ENCODE measurements at regions not wholly inside any gene's neighbourhood (a gene's known extent, or its start where the extent isn't known, plus 50 kb on each side); places are given as distances from the start of the nearest gene placed in this dataset.

- intact Hi-C loops (cut with micrococcal nuclease) = no loop called here
Observed at GRCh38 chr3:168895419-168895818, 768.1 kb downstream of the MECOM start.

- intact Hi-C loops (cut with micrococcal nuclease) = no loop called here
Observed at GRCh38 chr3:168894214-168894613, 769.3 kb downstream of the MECOM start.

DNA sequence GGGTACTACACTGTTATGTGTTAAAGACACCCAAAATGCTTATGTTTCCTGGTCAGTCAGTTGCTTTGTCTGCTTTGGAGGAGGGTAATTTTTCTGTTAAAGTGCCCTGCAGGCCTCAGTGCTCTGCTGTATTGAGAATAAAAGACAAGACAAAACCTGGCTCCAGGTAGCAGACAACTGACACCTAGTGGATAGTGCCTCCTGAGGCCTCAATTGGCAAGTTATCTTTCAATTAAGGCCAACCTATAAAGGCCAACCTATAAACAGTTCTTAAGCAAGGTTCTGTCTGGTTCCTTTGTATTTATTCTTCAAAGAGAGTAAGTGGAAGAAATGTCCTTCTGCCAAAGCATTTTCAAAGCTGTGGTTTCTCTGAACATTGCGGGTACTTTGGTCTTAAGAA lies 773.8 kb downstream of the MECOM start:
- intact Hi-C loops (cut with micrococcal nuclease) = no loop called here

DNA sequence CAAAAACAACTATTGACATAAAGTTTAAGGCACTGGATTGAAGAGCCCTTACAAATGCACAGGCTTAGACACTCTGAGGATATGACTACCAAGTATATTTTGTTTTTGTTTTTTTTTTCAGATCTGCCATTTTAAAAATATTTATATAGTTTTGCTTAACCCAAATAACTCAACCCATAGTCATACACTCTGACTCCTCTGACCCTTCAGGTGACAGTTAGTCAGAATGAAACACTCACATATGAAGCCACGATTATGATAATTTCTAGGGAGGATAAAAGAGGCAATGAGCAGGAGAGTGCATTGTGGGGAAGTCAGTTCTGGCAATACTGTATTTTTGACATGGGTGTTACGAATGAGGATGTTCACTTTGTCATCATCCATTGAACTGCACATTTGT lies 774.7 kb downstream of the MECOM start:
- intact Hi-C loops (cut with micrococcal nuclease) = no loop called here

GRCh38 chr3:168885028-168885427 lies 778.5 kb downstream of the MECOM start:
- intact Hi-C loops (cut with micrococcal nuclease) = no loop called here

GRCh38 chr3:168884353-168884903 lies 779.1 kb downstream of the MECOM start:
- intact Hi-C loops (cut with micrococcal nuclease) = no loop called here

GRCh38 chr3:168883145-168883544 lies 780.4 kb downstream of the MECOM start:
- intact Hi-C loops (cut with micrococcal nuclease) = no loop called here

DNA sequence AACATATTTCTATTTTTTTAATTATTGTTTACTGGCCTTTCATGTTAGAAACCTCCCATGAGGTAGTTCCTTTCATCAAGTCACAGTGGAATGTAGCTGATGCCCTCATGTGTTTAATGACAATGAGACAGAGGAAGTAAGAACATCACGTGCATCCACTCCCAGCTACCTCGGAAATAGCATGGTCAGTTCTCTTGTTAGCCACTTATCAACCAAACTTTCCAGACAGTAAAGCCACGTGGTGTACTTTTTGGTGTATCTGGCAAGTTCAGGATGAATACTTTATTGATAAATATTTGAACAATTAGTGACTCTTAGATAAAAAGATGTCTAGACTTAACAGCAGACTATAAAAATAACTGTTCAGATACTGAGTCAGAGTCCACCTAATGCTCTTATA lies 781.7 kb downstream of the MECOM start:
- intact Hi-C loops (cut with micrococcal nuclease) = loop anchor here (1.0 kb wide), 1 partner anchor 48 kb away; no protein-coding TSS in a partner anchor

DNA sequence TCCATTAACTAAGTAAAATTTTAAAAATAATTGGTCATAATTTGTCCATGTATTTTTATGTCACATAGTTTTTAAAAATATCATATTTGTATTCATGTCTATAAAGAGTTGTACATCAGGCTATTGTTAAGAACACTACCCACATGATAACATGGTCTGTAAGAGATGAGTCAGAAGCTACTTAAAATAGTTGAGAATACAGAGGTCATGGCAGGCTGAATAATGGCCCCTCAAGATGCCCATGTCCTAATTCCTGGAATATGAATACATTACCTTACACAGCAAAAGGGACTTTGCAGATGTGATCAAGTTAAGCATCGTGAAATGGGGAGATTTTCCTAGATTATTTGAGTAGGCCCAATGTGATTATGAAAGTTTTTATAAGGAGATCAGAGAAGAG lies 782.9 kb upstream of the GOLIM4 start:
- intact Hi-C loops (cut with micrococcal nuclease) = no loop called here

DNA sequence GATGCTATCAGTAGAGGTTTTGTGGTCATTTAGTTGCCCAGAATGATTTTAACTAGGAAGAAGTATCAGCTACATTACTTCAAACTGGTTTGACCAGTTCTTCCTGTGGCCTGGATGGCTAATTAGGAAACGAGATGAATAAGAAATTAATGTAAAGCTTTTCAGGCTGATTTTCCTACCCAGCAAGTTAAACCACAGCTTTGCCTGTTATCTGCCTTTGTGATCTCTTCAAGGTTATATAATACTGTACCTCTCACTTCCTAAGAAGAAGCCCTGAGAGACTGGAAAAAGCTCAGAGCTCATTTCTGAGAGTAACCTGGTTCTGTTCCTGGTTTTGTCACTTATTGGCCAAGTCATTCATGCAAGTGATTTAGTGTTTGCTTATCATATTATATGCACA lies 782.2 kb upstream of the GOLIM4 start:
- intact Hi-C loops (cut with micrococcal nuclease) = no loop called here

- intact Hi-C loops (cut with micrococcal nuclease) = no loop called here
Observed at GRCh38 chr3:168876346-168877035, 780.8 kb upstream of the GOLIM4 start.

DNA sequence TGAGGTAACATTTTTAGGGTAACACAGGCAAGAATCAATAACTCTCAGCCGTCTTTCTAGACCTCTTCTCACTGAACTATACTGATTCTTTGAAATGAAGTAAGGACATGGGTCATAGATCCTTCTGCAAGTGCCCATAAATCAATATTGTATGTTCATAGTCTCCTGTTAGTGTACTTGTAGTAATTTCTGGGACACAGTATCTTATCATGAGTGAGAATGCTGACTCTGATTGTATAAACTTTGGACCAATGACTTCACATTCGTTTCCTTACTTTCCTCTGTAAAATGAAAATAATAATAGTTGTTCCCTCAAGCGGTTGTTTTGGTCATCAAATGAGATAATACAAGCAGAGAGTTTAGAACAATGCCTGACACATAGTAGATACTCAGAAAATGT lies 777.1 kb upstream of the GOLIM4 start:
- intact Hi-C loops (cut with micrococcal nuclease) = no loop called here

DNA sequence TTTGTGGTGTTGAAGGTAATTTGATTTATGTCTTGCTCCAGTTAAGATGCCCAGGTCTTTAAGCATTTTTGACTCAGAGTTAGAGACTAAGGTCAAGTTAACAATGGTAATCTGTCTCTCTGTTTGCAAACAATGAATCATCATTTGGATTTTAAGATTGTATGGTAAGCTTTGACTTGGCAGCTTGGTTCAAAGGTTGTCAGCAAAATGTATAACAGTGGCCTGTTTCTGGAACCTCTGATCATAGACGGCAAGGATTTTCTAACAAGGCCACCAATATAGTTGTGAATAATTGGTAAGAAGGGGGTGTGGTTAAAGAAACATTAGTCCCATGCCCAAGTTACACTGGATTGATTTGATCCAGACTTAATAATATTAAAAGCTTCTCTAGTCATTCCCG lies 775.2 kb upstream of the GOLIM4 start:
- intact Hi-C loops (cut with micrococcal nuclease) = no loop called here

DNA sequence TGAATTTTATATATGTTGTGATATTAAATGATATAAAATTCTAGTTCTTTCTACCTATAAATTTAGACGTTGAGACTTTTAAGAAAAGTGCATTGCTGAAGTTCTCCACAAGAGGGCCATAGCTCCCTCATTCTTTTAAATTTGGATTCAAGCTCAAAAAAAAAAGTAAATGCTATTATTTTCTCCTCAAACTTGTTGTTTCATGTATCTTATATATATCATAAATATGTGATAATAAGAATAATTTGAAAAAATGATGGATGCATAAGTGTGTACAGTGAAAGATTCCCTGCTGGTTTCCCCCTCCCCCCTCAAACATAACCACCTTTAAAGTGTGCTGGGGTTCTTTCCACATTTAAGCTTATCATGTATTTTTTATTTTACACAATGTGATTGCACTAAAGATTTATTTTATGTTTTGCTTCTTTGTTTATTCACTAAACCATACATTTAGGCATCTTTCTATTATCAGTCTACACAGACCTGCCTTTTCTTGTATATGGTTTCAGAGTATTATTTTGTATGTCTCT lies 769.4 kb upstream of the GOLIM4 start:
- intact Hi-C loops (cut with micrococcal nuclease) = loop anchor here (2.0 to 10.0 kb wide), 2 partner anchors 804 to 880 kb away; no protein-coding TSS in a partner anchor

GRCh38 chr3:168864107-168865021 lies 768.6 kb upstream of the GOLIM4 start:
- intact Hi-C loops (cut with micrococcal nuclease) = loop anchor here (2.0 to 10.0 kb wide), 2 partner anchors 804 to 880 kb away; no protein-coding TSS in a partner anchor

DNA sequence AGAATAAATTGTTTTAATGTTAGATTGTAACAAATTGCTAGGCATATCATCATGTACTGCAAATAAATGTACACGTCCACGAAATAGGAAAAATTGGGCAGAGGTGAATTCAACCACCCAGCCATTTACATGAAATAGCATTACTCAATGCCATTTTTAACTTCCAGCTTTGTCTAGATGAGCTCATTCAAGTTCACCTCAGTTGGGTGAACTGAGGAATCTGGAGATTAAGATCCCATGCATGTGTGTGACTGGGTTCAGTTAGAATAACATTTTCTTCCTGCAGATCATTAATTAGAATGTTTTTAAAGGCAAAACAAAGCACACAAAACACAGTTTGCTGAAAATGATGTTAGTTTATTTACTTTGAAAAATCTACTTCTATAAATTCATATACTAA lies 767.8 kb upstream of the GOLIM4 start:
- intact Hi-C loops (cut with micrococcal nuclease) = loop anchor here (10.0 kb wide), 1 partner anchor 881 kb away; no protein-coding TSS in a partner anchor

DNA sequence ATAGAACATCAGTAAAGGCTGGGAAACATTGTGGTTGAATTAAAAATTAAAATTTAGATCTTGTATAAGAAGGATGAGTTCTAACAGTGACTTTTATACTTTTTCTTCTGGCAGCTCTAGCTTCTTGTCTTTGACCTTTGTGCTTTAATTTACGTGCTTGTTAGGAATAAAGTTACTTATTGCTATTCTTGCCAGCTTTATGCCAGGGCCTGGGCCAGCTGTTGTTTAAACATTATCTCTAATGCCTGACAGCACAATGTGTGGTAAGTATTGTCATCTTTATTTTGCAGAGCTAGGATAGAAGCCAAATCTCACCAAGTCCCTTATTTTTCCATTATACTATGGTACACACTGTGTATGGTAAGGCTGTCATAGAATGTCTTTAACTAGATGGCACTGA lies 766.7 kb upstream of the GOLIM4 start:
- intact Hi-C loops (cut with micrococcal nuclease) = loop anchor here (10.0 kb wide), 1 partner anchor 882 kb away; no protein-coding TSS in a partner anchor

GRCh38 chr3:168860592-168860991 lies 764.9 kb upstream of the GOLIM4 start:
- intact Hi-C loops (cut with micrococcal nuclease) = loop anchor here (10.0 kb wide), 1 partner anchor 884 kb away; no protein-coding TSS in a partner anchor

GRCh38 chr3:168860028-168860427 lies 764.3 kb upstream of the GOLIM4 start:
- intact Hi-C loops (cut with micrococcal nuclease) = loop anchor here (10.0 kb wide), 1 partner anchor 885 kb away; no protein-coding TSS in a partner anchor

DNA sequence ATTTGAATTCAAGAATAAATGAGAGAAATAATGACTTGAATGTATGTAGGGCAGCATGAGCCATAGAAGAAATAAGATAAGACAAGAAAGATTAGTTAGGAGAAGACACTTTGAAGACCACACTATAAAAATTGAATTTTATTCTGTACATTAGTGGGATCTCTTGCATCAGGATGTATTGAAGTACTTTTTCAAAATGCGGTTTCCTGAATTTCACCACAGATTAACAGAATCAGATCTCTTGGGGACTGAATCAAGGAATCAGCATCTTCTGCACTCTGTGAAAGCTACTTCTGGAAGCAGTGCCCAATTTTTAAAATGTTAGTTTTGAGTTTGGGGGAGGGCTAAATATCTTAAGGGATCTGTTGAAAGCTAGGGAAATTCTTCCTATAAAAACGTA lies 763.9 kb upstream of the GOLIM4 start:
- intact Hi-C loops (cut with micrococcal nuclease) = no loop called here

DNA sequence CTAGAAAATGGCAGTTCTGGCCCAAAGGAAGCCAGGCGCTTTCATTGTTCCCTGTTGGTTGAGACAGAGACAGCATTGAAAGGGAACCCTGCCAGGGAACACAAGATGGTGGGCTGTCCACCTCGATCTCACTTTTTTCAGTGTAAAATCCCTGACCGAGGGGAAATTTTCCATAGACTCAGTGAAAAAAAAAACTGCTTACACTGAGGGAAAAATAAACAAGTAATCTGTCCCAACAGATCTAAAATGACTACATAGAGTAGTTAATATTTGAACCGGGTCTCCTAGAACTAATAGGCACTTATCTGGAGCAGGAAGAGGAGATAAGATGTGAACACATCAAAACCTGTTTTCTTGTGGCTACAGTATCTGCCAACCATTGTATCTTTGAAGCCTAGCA lies 763.4 kb upstream of the GOLIM4 start:
- intact Hi-C loops (cut with micrococcal nuclease) = no loop called here

DNA sequence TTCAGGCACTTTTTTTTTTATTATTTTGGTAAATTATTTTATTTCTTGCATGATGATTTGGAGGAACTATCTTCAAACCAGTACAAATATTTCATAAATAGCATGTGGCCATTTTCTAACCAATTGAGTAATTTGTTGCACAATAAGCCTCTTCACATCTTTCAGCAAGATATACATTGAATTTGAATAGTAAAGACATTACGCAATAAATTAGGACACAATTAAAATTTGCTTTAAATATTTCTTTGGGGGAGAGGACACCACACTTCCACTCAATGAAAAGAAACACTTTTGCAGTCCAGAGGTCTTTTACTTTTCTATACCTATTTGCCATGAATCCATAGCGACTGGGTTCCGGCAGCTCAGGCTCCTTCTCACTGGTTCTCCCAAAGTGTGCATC lies 762.6 kb upstream of the GOLIM4 start:
- intact Hi-C loops (cut with micrococcal nuclease) = no loop called here
